Gastrocnemius medialis (tissue), 4 donors: ENCODE measurements at regions not wholly inside any gene's neighbourhood (a gene's known extent, or its start where the extent isn't known, plus 50 kb on each side); places are given as distances from the start of the nearest gene placed in this dataset.

Experiments
- ATAC-seq, 2 donors: fragments of 150-250 bp; one replicate each; pipeline ENCODE4 v1.9.1; 2016
- DNase-seq, 2 donors: peaks; one replicate each; pipeline ENCODE4 v3.0.0-alpha.2; 2019
- H3K27ac ChIP-seq, 4 donors: fragments of 200-600 bp; sonication (generic); 1 replicate in 1 of 4; 2 replicates in 3 of 4; pipeline ENCODE4 v1.5.1; 2016 to 2018; ENCODE audit warnings: mild to moderate bottlenecking in 2 of 4, moderate library complexity in 1 of 4
- H3K27me3 ChIP-seq, 3 donors: fragments of 200-600 bp; sonication (generic) in 2 of 3; 1 replicate in 1 of 3; 2 replicates in 2 of 3; pipeline versions ENCODE4 v1.5.1 to v1.6.0; 2016 to 2019; ENCODE audit warnings: mild to moderate bottlenecking in 1 of 3, moderate library complexity in 1 of 3
- H3K36me3 ChIP-seq, 2 donors: fragments of 200-600 bp; sonication (generic) in 1 of 2; one replicate each; pipeline ENCODE4 v1.5.1; 2017 to 2018
- H3K4me1 ChIP-seq, 2 donors: fragments of 200-600 bp; sonication (generic) in 1 of 2; one replicate each; pipeline ENCODE4 v1.5.1; 2016 to 2017; ENCODE audit warnings: mild to moderate bottlenecking in 2 of 2
- H3K4me3 ChIP-seq, 4 donors: fragments of 200-600 bp; sonication (generic) in 3 of 4; 1 replicate in 1 of 4; 2 replicates in 3 of 4; pipeline ENCODE4 v1.5.1; 2016 to 2019; ENCODE audit warnings: mild to moderate bottlenecking in 2 of 4
- H3K9me3 ChIP-seq, 3 donors: fragments of 200-600 bp; sonication (generic) in 2 of 3; 1 replicate in 1 of 3; 2 replicates in 2 of 3; pipeline ENCODE4 v1.5.1; 2016 to 2019
- POLR2A ChIP-seq, 2 donors: fragments of 450-650 bp; IDR thresholded peaks; one replicate each; pipeline ENCODE4 v1.6.1; 2017; ENCODE audit warnings: antibody characterized with exemption in 2 of 2, mild to moderate bottlenecking in 2 of 2, moderate library complexity in 2 of 2
- in situ Hi-C, 4 donors: fragments of 200-750 bp; cut with MboI; loops; one replicate each; pipeline versions ENCODE4 v1.15.0 to v1.8.0; 2017; ENCODE audit warnings: low sequenced_read_pairs in 4 of 4
- intact Hi-C: fragments of 100-400 bp; cut with DNase I; formaldehyde crosslinking; loops from one replicate; pipeline ENCODE4 v1.15.1; 2023; ENCODE audit warnings: low total_unique reads
- TF ChIP-seq, protein P1 (sequence below), 5 experiments: fragments of 450-650 bp in 3 of 5; fragments of 200-600 bp in 2 of 5; sonication (generic) in 2 of 5; IDR thresholded peaks in 4 of 5; conservative IDR thresholded peaks in 1 of 5; 1 replicate in 4 of 5; 2 replicates in 1 of 5; pipeline ENCODE4 v1.5.1; 2016 to 2019; ENCODE audit warnings: antibody characterized with exemption in 5 of 5, mild to moderate bottlenecking in 3 of 5, moderate library complexity in 3 of 5

DNA sequence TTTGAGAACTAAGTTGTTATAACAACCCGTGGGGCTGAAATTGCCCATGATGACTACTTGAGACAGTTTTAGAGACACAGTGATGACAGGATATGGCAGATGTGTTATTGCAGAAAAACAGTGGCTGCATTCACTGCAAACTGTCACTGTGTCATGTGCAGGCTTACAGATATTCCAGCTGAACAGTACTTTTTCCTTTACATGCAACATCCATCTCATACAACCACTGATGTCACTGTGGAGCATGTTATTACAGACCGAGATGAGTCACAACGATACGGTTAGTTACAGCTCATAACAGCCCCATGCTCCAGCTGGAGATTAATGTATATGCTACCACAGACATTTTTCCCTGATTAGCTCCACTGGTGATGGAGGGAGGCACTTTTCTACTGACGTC, 207.4 kb downstream of the TMA16 start:
- H3K27me3 ChIP-seq = no peaks in the 10 kb centered on the region
- TF ChIP-seq, protein P1, sequence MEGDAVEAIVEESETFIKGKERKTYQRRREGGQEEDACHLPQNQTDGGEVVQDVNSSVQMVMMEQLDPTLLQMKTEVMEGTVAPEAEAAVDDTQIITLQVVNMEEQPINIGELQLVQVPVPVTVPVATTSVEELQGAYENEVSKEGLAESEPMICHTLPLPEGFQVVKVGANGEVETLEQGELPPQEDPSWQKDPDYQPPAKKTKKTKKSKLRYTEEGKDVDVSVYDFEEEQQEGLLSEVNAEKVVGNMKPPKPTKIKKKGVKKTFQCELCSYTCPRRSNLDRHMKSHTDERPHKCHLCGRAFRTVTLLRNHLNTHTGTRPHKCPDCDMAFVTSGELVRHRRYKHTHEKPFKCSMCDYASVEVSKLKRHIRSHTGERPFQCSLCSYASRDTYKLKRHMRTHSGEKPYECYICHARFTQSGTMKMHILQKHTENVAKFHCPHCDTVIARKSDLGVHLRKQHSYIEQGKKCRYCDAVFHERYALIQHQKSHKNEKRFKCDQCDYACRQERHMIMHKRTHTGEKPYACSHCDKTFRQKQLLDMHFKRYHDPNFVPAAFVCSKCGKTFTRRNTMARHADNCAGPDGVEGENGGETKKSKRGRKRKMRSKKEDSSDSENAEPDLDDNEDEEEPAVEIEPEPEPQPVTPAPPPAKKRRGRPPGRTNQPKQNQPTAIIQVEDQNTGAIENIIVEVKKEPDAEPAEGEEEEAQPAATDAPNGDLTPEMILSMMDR (IDR thresholded peaks at IDR 0.05 in 4 of 5, conservative IDR thresholded peaks at IDR 0.05 in 1 of 5) = no peak
- TF ChIP-seq POLR2A (IDR thresholded peaks at IDR 0.05) = no peak
- no peaks in the 10 kb centered on the region for H3K36me3 ChIP-seq
- H3K4me3 ChIP-seq = no peak overlapping the region
- DNase-seq = no peak
- no peaks in the 10 kb centered on the region for H3K4me1 ChIP-seq
- in situ Hi-C loops = no loop called here
- ATAC-seq = no peak
- no peak overlapping the region for H3K27ac ChIP-seq
- no peaks in the 10 kb centered on the region for H3K9me3 ChIP-seq
- intact Hi-C loops = no loop called here

DNA sequence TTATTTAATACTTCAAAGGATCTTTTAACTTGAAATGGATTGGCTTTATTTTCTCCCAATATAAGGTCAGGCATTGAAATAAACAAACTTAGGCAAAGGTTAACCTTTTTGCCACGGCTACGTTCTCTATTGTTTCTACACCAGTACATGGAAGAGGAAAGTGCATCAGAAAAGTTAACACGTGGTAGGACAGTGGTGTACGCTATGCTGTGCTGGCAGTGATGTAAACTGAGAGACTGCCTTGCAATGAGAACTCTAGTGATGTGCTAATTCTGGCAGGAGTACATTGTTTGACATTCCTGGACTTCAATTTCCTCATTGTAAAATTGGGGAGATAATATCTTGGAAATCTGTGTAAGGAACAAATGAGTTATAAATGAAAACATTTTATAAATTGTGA, 208.2 kb downstream of the TMA16 start:
- H3K27me3 ChIP-seq = no peaks in the 10 kb centered on the region
- H3K4me1 ChIP-seq = no peaks in the 10 kb centered on the region
- no peak overlapping the region for H3K27ac ChIP-seq
- no peak for DNase-seq
- ATAC-seq = no peak
- H3K4me3 ChIP-seq = no peak overlapping the region
- H3K9me3 ChIP-seq = no peaks in the 10 kb centered on the region
- intact Hi-C loops = no loop called here
- no peaks in the 10 kb centered on the region for H3K36me3 ChIP-seq
- no peak for TF ChIP-seq POLR2A (IDR thresholded peaks at IDR 0.05)
- TF ChIP-seq, protein P1 (IDR thresholded peaks at IDR 0.05 in 4 of 5, conservative IDR thresholded peaks at IDR 0.05 in 1 of 5) = no peak
- in situ Hi-C loops = no loop called here

DNA sequence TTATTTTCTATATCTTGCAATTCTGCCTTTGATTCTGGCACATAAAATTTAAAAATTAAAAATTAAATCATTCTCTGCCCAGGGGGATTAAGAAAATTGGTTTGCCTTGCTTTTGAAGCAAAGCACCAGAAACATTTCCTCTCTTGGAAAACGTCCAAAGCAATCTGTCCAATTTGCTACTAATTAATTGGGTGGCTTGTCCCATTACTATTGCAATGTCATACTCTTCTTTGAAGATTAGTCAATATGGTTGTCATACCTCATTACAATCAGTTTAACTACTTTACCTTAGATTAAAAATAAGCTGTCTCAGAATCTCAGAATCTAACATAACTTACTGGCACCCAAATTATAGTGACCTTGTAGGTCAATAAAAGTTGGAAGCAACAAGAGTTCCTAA, 208.8 kb downstream of the TMA16 start:
- TF ChIP-seq POLR2A (IDR thresholded peaks at IDR 0.05) = no peak
- TF ChIP-seq, protein P1 (IDR thresholded peaks at IDR 0.05 in 4 of 5, conservative IDR thresholded peaks at IDR 0.05 in 1 of 5) = no peak
- H3K36me3 ChIP-seq = no peaks in the 10 kb centered on the region
- intact Hi-C loops = no loop called here

DNA sequence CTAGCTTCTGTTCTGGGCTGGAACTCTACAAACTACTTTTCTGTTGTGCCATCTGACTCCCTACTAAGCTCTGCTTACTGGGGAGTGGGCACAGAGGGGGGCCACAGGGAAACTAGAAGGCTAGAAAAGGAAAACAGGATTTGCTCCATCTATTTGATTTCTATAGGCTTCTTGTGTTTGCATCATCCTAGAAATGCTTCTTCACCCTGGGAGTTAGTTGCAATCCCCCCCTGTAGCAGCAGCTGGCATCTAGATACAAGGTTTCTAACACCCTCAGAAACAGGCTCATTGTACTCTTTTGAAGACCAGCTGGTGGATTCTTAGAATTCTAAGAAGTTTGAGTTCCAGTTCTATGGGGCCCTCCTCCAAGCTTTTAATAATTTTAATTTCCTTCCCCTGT, 213.4 kb downstream of the TMA16 start:
- H3K4me3 ChIP-seq = no peak overlapping the region
- no peaks in the 10 kb centered on the region for H3K4me1 ChIP-seq
- H3K36me3 ChIP-seq = no peaks in the 10 kb centered on the region
- ATAC-seq (no peak), DNase-seq (no peak)
- no peak overlapping the region for H3K27ac ChIP-seq
- H3K9me3 ChIP-seq = no peaks in the 10 kb centered on the region
- in situ Hi-C loops (no loop called here), intact Hi-C loops (no loop called here)
- H3K27me3 ChIP-seq = no peaks in the 10 kb centered on the region
- no peak for TF ChIP-seq POLR2A (IDR thresholded peaks at IDR 0.05)
- TF ChIP-seq, protein P1 (IDR thresholded peaks at IDR 0.05 in 4 of 5, conservative IDR thresholded peaks at IDR 0.05 in 1 of 5) = no peak

More for the DNA sequence above, 208.8 kb downstream of the TMA16 start:
- in situ Hi-C loops = no loop called here
- Histone ChIP-seq H3K9me3 (no peaks in the 10 kb centered on the region), H3K27me3 (no peaks in the 10 kb centered on the region), H3K4me1 (no peaks in the 10 kb centered on the region), H3K27ac (no peak overlapping the region), H3K4me3 (no peak overlapping the region)
- DNase-seq (no peak), ATAC-seq (no peak)

DNA sequence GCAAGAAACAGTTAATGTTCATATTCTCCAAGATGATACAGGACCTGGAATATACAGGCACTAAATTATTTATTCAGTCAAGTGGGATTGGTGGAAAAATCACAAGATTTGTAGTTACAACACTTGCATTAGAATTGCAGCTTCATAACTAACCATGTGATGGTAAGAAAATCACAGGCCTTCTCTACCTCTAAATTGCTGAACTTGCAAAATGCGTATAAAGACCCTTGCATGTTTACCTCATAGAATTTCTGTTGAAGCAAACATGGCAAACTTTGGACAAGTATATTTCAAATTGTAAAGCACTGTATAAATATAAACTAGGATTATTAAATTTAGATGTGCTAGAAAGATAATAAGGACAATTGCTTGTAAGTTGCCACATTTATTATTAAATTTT, 215.1 kb downstream of the TMA16 start:
- intact Hi-C loops (no loop called here), in situ Hi-C loops (no loop called here)
- no peak for DNase-seq
- no peak for ATAC-seq
- no peaks in the 10 kb centered on the region for H3K27me3 ChIP-seq
- H3K9me3 ChIP-seq = no peaks in the 10 kb centered on the region
- H3K36me3 ChIP-seq = no peaks in the 10 kb centered on the region
- TF ChIP-seq, protein P1 (IDR thresholded peaks at IDR 0.05 in 4 of 5, conservative IDR thresholded peaks at IDR 0.05 in 1 of 5) = no peak
- no peak for TF ChIP-seq POLR2A (IDR thresholded peaks at IDR 0.05)
- H3K27ac ChIP-seq = no peak overlapping the region
- H3K4me1 ChIP-seq = no peaks in the 10 kb centered on the region
- H3K4me3 ChIP-seq = no peak overlapping the region
